ENCODE measurements at regions not wholly inside any gene's neighbourhood (a gene's known extent, or its start where the extent isn't known, plus 50 kb on each side); places are given as distances from the start of the nearest gene placed in this dataset.

- TF ChIP-seq CTCF (IDR thresholded peaks at IDR 0.05; ENCODE audit: low read length) (no peak), EZH2phosphoT487 (IDR thresholded peaks at IDR 0.05; ENCODE audit: low read length) (no peak), EZH2 (optimal IDR thresholded peaks at IDR 0.05; ENCODE audit: low read depth, low read length) (no peak)
These were observed 501.0 kb downstream of the SETD4 start for GRCh38 chr21:35559128-35559828.
